Thoracic aorta (tissue), 2 donors: ENCODE measurements at regions not wholly inside any gene's neighbourhood (a gene's known extent, or its start where the extent isn't known, plus 50 kb on each side); places are given as distances from the start of the nearest gene placed in this dataset.

Experiments used
- ATAC-seq: fragments of 150-250 bp; one replicate; pipeline ENCODE4 v1.8.0; 2017; ENCODE audit warnings: low read depth; ENCODE audit not compliant: insufficient number of reproducible peaks, low FRiP score
- DNase-seq: peaks from one replicate; pipeline ENCODE4 v3.0.0-alpha.2; 2020; ENCODE audit warnings: low spot score
- H3K27ac ChIP-seq, 2 donors: fragments of 200-600 bp; sonication (generic); 1 replicate in 1 of 2; 2 replicates in 1 of 2; pipeline ENCODE4 v1.5.1; 2016; ENCODE audit warnings: mild to moderate bottlenecking in 2 of 2, moderate library complexity in 2 of 2
- H3K27me3 ChIP-seq: fragments of 200-600 bp; sonication (generic); replicated peaks from 2 replicates; pipeline ENCODE4 v1.6.0; 2016; ENCODE audit warnings: mild to moderate bottlenecking; ENCODE audit not compliant: insufficient read depth
- H3K36me3 ChIP-seq: fragments of 200-600 bp; sonication (generic); one replicate; pipeline ENCODE4 v1.5.1; 2016
- H3K4me1 ChIP-seq, 2 donors: fragments of 200-600 bp; sonication (generic); 1 replicate in 1 of 2; 2 replicates in 1 of 2; pipeline versions ENCODE4 v1.5.1 to v1.6.0; 2016; ENCODE audit warnings: low read depth in 2 of 2, mild to moderate bottlenecking in 1 of 2; ENCODE audit not compliant: control insufficient read depth in 1 of 2
- H3K4me3 ChIP-seq: fragments of 200-600 bp; sonication (generic); 2 replicates; pipeline ENCODE4 v1.5.1; 2016; ENCODE audit warnings: mild to moderate bottlenecking
- H3K9me3 ChIP-seq: fragments of 200-600 bp; sonication (generic); 2 replicates; pipeline ENCODE4 v1.5.1; 2016
- CTCF ChIP-seq: fragments of 200-600 bp; sonication (generic); IDR thresholded peaks from one replicate; pipeline ENCODE4 v1.5.1; 2019; ENCODE audit warnings: antibody characterized with exemption

DNA sequence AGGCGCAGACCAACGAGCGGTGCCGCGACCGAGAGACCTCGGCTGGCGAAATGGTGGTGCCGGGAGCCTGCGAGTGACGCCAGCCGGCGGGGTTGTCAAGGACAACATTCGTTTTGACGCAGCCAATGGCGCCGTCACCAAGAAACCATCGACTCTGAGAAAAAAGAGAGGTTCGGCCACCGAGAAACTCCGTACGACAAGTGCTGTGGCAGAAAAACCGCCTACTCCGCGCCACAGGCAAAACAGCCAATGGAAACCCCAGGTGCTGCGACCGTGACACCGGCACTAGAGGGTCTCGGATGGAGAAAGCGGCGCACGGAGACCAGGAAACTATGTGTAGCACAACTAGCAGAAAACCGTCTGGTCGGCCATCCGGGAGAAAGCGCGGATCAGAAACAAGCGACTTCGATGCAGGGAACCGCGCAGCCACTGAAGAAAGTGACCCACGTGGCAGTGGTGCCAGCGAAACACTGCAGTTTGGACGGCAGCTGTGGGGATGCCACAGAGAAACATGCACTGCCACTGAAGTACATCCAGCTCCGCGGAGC is 88.8 kb downstream of the ANXA2R start:
- peaks cover 18% of the 10 kb centered on the region for H3K9me3 ChIP-seq

DNA sequence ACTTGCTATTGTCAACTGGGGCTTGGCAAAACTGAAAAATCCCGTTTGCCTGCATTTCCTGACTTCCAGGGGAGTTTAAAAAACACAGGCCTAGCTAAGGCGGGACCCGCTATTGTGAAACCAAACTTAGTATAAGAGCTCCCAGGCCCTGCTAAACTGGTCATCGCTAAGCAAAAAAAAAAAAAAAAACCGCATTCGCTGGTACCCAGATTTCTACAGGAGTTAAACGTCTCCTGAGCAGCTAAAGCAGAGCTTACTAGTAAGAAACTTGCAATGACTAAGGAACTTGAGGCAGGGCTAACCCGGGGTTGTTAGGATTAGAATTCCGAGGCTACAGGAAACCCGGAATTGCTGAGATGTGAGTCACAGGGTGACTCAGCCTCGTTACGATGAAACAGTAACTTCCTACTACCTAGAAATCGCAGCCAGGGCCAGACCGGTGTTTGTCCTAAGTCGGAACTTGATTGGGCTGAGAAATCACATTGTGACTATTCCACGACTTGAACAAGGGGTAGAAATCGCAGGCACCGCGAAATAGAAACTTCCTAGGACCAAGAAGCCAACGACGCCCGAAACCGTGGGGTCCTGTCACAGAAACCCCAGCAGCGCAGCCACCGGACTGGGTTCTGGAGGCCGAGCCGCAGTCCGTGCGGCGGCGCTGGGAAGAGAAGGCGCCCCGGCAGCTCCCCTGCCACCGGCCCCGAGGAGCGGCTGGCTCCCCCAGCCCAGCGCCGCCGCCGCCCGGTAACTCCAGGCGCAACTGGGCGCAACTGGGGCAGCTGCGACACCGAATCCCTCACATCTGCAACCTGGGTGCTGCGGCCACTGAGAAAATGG is 89.4 kb downstream of the ANXA2R start:
- ATAC-seq (peak; percentile 95), DNase-seq (peak; percentile 76)
- H3K4me3 ChIP-seq: peak overlapping the region; percentile 82
- peaks cover 6% of the 10 kb centered on the region for H3K27me3 ChIP-seq
- H3K27ac ChIP-seq: peak overlapping the region; percentile 87 to 94
- no peaks in the 10 kb centered on the region for H3K36me3 ChIP-seq
- H3K9me3 ChIP-seq: peaks cover 18% of the 10 kb centered on the region
- peaks cover 5 to 30% of the 10 kb centered on the region in 2 donors for H3K4me1 ChIP-seq
- no peak for TF ChIP-seq CTCF

More for the DNA sequence above, 88.8 kb downstream of the ANXA2R start:
- H3K27ac ChIP-seq: peak overlapping the region; percentile 87 to 94
- H3K36me3 ChIP-seq: no peaks in the 10 kb centered on the region
- DNase-seq (no peak), ATAC-seq (peak; percentile 2)
- TF ChIP-seq CTCF: no peak
- H3K27me3 ChIP-seq: peaks cover 6% of the 10 kb centered on the region
- H3K4me3 ChIP-seq: peak overlapping the region; percentile 82
- peaks cover 5 to 30% of the 10 kb centered on the region in 2 donors for H3K4me1 ChIP-seq

DNA sequence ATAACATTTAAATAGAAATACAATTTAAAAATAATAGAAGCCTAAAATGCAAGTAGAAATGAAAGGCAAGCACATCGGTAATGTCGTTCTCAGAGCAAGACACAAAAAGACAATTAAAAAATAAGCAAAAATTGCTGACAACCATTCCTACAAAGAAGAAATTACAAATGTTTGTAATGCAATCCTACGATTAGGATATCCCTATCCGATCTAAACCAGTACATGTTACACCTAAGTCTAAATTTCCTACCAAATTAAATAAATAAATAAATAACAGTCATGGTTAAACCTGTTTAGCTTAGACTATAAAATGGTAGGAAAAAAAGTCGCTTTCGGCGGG is 90.0 kb downstream of the ANXA2R start:
- no peak for ATAC-seq
- Histone ChIP-seq H3K36me3 (no peaks in the 10 kb centered on the region), H3K27me3 (peaks cover 6% of the 10 kb centered on the region), H3K4me1 (peaks cover 5 to 30% of the 10 kb centered on the region in 2 donors), H3K4me3 (peak overlapping the region; percentile 82), H3K9me3 (peaks cover 18% of the 10 kb centered on the region), H3K27ac (peak overlapping the region; percentile 87 to 94)
- TF ChIP-seq CTCF: no peak
- no peak for DNase-seq

- peak overlapping the region; percentile 82 for H3K4me3 ChIP-seq
- H3K36me3 ChIP-seq: no peaks in the 10 kb centered on the region
- DNase-seq (no peak), ATAC-seq (no peak)
- TF ChIP-seq CTCF: peak; percentile 53
- peak overlapping the region; percentile 87 to 94 for H3K27ac ChIP-seq
- peaks cover 6% of the 10 kb centered on the region for H3K27me3 ChIP-seq
- H3K4me1 ChIP-seq: peaks cover 5 to 30% of the 10 kb centered on the region in 2 donors
- H3K9me3 ChIP-seq: peaks cover 15% of the 10 kb centered on the region
These were observed 90.6 kb downstream of the ANXA2R start for GRCh38 chr5:42949348-42950115.

DNA sequence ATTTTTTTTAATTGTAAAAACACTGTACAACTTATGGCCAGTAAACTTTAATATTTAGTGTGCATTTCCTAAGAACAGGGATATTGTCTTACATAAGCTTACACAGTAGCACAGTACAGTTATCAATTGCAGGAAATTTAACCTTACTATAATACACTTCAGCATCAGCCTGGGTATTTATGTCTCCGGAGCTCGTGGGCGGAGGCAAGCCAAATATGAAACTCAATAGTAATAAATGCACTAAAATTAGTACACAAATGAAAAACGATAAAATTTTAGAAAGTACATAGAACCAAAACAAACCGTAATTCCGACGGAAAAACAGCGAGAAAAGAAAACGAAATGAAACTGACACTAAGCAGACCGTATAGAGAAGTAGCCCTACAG is 91.2 kb downstream of the ANXA2R start:
- Histone ChIP-seq H3K36me3 (no peaks in the 10 kb centered on the region), H3K27ac (peak overlapping the region; percentile 87 to 94), H3K27me3 (peaks cover 6% of the 10 kb centered on the region), H3K9me3 (peaks cover 12% of the 10 kb centered on the region), H3K4me3 (peak overlapping the region; percentile 82), H3K4me1 (peaks cover 5 to 33% of the 10 kb centered on the region in 2 donors)
- no peak for TF ChIP-seq CTCF
- ATAC-seq: no peak
- no peak for DNase-seq
